Fibroblast of lung (primary cell): ENCODE measurements at regions not wholly inside any gene's neighbourhood (a gene's known extent, or its start where the extent isn't known, plus 50 kb on each side); places are given as distances from the start of the nearest gene placed in this dataset.

Experiments used
- DNase-seq, 2 donors: peaks; one replicate each; pipeline versions ENCODE4 v3.0.0 to v3.0.0-alpha.2; 2010; ENCODE audit warnings: low read depth in 2 of 2
- H2AFZ ChIP-seq: 2 replicates; pipeline ENCODE4 v1.5.1; 2012; ENCODE audit warnings: low read length, control low read depth, inconsistent platforms
- H3K27ac ChIP-seq: 2 replicates; pipeline ENCODE4 v1.5.1; 2011; ENCODE audit warnings: low read length, control low read depth; ENCODE audit not compliant: insufficient read depth
- H3K27me3 ChIP-seq: 2 replicates; pipeline ENCODE4 v1.5.1; 2011; ENCODE audit warnings: mild to moderate bottlenecking, low read length; ENCODE audit not compliant: control insufficient read depth, insufficient read depth
- H3K36me3 ChIP-seq: 2 replicates; pipeline ENCODE4 v1.5.1; 2011; ENCODE audit warnings: low read length; ENCODE audit not compliant: control insufficient read depth, insufficient read depth
- H3K4me1 ChIP-seq: 2 replicates; pipeline ENCODE4 v1.5.1; 2011; ENCODE audit warnings: low read length; ENCODE audit not compliant: control insufficient read depth, insufficient read depth; ENCODE audit errors: extremely low read depth
- H3K4me2 ChIP-seq: 2 replicates; pipeline ENCODE4 v1.5.1; 2011; ENCODE audit warnings: low read length, control low read depth; ENCODE audit not compliant: insufficient read depth; ENCODE audit errors: extremely low read depth
- H3K4me3 ChIP-seq, 4 experiments: fragments of 200-600 bp in 1 of 4; sonication (generic) in 1 of 4; replicated peaks in 1 of 4; 2 replicates each; pipeline ENCODE4 v1.5.1; 2011 to 2016; ENCODE audit warnings: low read length in 4 of 4, low read depth in 3 of 4, mild to moderate bottlenecking in 3 of 4, control low read depth in 2 of 4, inconsistent platforms in 1 of 4, mixed read lengths in 1 of 4; ENCODE audit not compliant: insufficient read depth in 1 of 4; ENCODE audit errors: control extremely low read depth in 1 of 4
- H3K79me2 ChIP-seq: 2 replicates; pipeline ENCODE4 v1.5.1; 2012; ENCODE audit warnings: mild to moderate bottlenecking, low read length, inconsistent platforms; ENCODE audit not compliant: control insufficient read depth, insufficient read depth
- H3K9ac ChIP-seq: 2 replicates; pipeline ENCODE4 v1.5.1; 2011; ENCODE audit warnings: mild to moderate bottlenecking, low read length, control low read depth; ENCODE audit not compliant: insufficient read depth
- H3K9me3 ChIP-seq: 2 replicates; pipeline ENCODE4 v1.5.1; 2012; ENCODE audit warnings: low read depth, low read length; ENCODE audit not compliant: control insufficient read depth, insufficient read depth
- H4K20me1 ChIP-seq: 2 replicates; pipeline ENCODE4 v1.5.1; 2011; ENCODE audit warnings: low read length; ENCODE audit not compliant: control insufficient read depth, insufficient read depth; ENCODE audit errors: extremely low read depth
- EZH2 ChIP-seq: IDR thresholded peaks from 2 replicates; pipeline ENCODE4 v1.5.1; 2012; ENCODE audit warnings: low read length, control low read depth, mild to moderate bottlenecking; ENCODE audit errors: missing control alignments
- TF ChIP-seq, protein P1 (sequence below), 2 donors: IDR thresholded peaks in 1 of 2; conservative IDR thresholded peaks in 1 of 2; 1 replicate in 1 of 2; 2 replicates in 1 of 2; pipeline ENCODE4 v1.5.1; 2011 to 2012; ENCODE audit warnings: low read length in 2 of 2, control low read depth in 1 of 2, inconsistent platforms in 1 of 2, low read depth in 1 of 2, mild to moderate bottlenecking in 1 of 2

GRCh38 chr3:127421943-127422662 lies 134.3 kb upstream of the PRR20G start:
- Histone ChIP-seq H3K4me3 (no peak overlapping the region), H3K27me3 (peaks cover 14% of the 10 kb centered on the region)

DNA sequence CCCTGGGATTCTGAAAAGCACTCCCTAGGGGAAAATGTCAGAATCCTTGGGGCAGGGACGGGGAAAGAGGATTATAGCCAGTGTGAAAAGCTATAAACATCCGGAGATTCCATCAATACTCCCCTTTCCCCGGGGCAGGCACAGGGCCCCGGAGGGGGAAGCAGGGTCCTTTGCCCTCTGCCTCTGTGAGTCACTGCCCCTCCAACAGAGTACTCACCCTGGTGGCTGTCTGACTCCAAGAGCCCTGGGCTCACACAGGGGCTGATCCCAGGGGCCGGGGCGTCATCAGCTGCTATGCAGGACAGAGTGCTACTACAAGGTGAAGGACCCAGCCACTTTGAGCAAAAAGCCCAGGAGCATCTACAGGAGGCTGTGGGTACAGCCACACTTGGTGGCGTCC lies 133.0 kb upstream of the PRR20G start:
- TF ChIP-seq EZH2: no peak
- TF ChIP-seq, protein P1, sequence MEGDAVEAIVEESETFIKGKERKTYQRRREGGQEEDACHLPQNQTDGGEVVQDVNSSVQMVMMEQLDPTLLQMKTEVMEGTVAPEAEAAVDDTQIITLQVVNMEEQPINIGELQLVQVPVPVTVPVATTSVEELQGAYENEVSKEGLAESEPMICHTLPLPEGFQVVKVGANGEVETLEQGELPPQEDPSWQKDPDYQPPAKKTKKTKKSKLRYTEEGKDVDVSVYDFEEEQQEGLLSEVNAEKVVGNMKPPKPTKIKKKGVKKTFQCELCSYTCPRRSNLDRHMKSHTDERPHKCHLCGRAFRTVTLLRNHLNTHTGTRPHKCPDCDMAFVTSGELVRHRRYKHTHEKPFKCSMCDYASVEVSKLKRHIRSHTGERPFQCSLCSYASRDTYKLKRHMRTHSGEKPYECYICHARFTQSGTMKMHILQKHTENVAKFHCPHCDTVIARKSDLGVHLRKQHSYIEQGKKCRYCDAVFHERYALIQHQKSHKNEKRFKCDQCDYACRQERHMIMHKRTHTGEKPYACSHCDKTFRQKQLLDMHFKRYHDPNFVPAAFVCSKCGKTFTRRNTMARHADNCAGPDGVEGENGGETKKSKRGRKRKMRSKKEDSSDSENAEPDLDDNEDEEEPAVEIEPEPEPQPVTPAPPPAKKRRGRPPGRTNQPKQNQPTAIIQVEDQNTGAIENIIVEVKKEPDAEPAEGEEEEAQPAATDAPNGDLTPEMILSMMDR (conservative IDR thresholded peaks at IDR 0.05 in 1 of 2, IDR thresholded peaks at IDR 0.05 in 1 of 2; ENCODE audit: low read depth in 1 of 2, low read length in 2 of 2): no peak
- no peak for DNase-seq
- H2AFZ ChIP-seq: no peak overlapping the region
- H3K27ac ChIP-seq: no peak overlapping the region
- no peaks in the 10 kb centered on the region for H4K20me1 ChIP-seq
- H3K4me3 ChIP-seq: no peak overlapping the region
- H3K9ac ChIP-seq: no peak overlapping the region
- H3K4me1 ChIP-seq: no peaks in the 10 kb centered on the region
- no peaks in the 10 kb centered on the region for H3K36me3 ChIP-seq
- no peaks in the 10 kb centered on the region for H3K79me2 ChIP-seq
- H3K4me2 ChIP-seq: no peak overlapping the region
- H3K9me3 ChIP-seq: no peaks in the 10 kb centered on the region
- peaks cover 14% of the 10 kb centered on the region for H3K27me3 ChIP-seq

More at GRCh38 chr3:127421943-127422662, 134.3 kb upstream of the PRR20G start:
- Histone ChIP-seq H3K4me2 (no peak overlapping the region), H4K20me1 (no peaks in the 10 kb centered on the region), H3K9ac (no peak overlapping the region), H3K27ac (no peak overlapping the region), H3K36me3 (no peaks in the 10 kb centered on the region), H3K79me2 (no peaks in the 10 kb centered on the region), H3K4me1 (no peaks in the 10 kb centered on the region), H2AFZ (no peak overlapping the region), H3K9me3 (no peaks in the 10 kb centered on the region)
- DNase-seq: no peak
- TF ChIP-seq, protein P1 (conservative IDR thresholded peaks at IDR 0.05 in 1 of 2, IDR thresholded peaks at IDR 0.05 in 1 of 2; ENCODE audit: low read depth in 1 of 2, low read length in 2 of 2): no peak
- no peak for TF ChIP-seq EZH2

- no peak overlapping the region for H3K27ac ChIP-seq
- peaks cover 14% of the 10 kb centered on the region for H3K27me3 ChIP-seq
- no peak overlapping the region for H3K4me3 ChIP-seq
- no peak overlapping the region for H3K9ac ChIP-seq
- TF ChIP-seq, protein P1 (conservative IDR thresholded peaks at IDR 0.05 in 1 of 2, IDR thresholded peaks at IDR 0.05 in 1 of 2; ENCODE audit: low read depth in 1 of 2, low read length in 2 of 2): no peak
- no peak for TF ChIP-seq EZH2
- no peak overlapping the region for H2AFZ ChIP-seq
- H3K36me3 ChIP-seq: no peaks in the 10 kb centered on the region
- H3K4me2 ChIP-seq: no peak overlapping the region
- H3K79me2 ChIP-seq: no peaks in the 10 kb centered on the region
- no peaks in the 10 kb centered on the region for H3K4me1 ChIP-seq
- H3K9me3 ChIP-seq: no peaks in the 10 kb centered on the region
- H4K20me1 ChIP-seq: no peaks in the 10 kb centered on the region
- no peak for DNase-seq
These were observed 132.1 kb upstream of the PRR20G start for GRCh38 chr3:127419641-127420553.
